SK-N-SH (cell line): ENCODE measurements at regions not wholly inside any gene's neighbourhood (a gene's known extent, or its start where the extent isn't known, plus 50 kb on each side); places are given as distances from the start of the nearest gene placed in this dataset.

Source experiments
- EZH2phosphoT487 ChIP-seq: fragments of 200-600 bp; sonication (generic); IDR thresholded peaks from 2 replicates; pipeline ENCODE4 v1.6.1; 2017; ENCODE audit warnings: low read depth, mixed run types, mild to moderate bottlenecking, antibody characterized with exemption, moderate library complexity, borderline replicate concordance
- FOSL2 ChIP-seq: IDR thresholded peaks from 2 replicates; pipeline ENCODE4 v1.4.0; 2012; ENCODE audit warnings: low read depth, mild to moderate bottlenecking, moderate library complexity, borderline replicate concordance
- FOXJ3 ChIP-seq: sonication (generic); formaldehyde crosslinking; IDR thresholded peaks from 2 replicates; pipeline ENCODE4 v1.5.1; 2020; ENCODE audit warnings: mild to moderate bottlenecking, missing genetic modification reagents
- MXI1 ChIP-seq: IDR thresholded peaks from 2 replicates; pipeline ENCODE4 v1.6.1; 2012; ENCODE audit warnings: mild to moderate bottlenecking, low read depth, low read length, improper control_type of control experiment
- RAD21 ChIP-seq: IDR thresholded peaks from 2 replicates; pipeline ENCODE4 v1.6.1; 2012; ENCODE audit warnings: mild to moderate bottlenecking, low read length
- RFX5 ChIP-seq: IDR thresholded peaks from 2 replicates; pipeline ENCODE4 v1.6.1; 2012; ENCODE audit warnings: mild to moderate bottlenecking, improper control_type of control experiment, low read length
- TEAD4 ChIP-seq: IDR thresholded peaks from 2 replicates; pipeline ENCODE4 v1.4.0; 2012; ENCODE audit warnings: mild to moderate bottlenecking, borderline replicate concordance; ENCODE audit not compliant: insufficient read depth
- TF ChIP-seq, protein P1 (sequence below): fragments of 200-600 bp; sonication (generic); IDR thresholded peaks from 2 replicates; pipeline ENCODE4 v1.6.1; 2017; ENCODE audit warnings: antibody characterized with exemption, mild to moderate bottlenecking, moderate library complexity
- TF ChIP-seq, protein P2 (sequence below): fragments of 150-350 bp; IDR thresholded peaks from 2 replicates; pipeline ENCODE4 v1.6.1; 2017; ENCODE audit warnings: antibody characterized with exemption, low read length, low read depth, borderline replicate concordance
- TF ChIP-seq, protein P3 (sequence below): IDR thresholded peaks from 2 replicates; pipeline ENCODE4 v1.4.0; 2012; ENCODE audit warnings: low read depth

DNA sequence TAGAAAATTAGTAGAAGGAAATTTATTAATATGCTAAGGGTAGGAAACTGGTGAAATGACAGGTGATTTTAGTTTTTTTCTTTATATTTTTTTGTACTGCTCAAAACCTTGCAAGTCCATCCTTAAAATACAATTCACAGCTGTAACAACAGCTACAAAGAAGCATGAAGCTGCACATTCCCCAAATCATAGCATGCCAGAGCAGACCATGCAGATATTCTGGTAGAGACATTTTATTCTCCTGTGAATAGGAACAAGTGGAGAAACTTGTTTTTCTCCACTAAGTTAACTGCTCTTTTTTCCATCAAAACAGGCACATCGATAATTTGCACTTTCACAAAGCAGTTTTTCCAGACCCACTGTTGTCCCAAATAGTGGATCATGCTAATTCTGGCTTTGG lies 1125.7 kb downstream of the BRINP3 start:
- TF ChIP-seq, protein P1, sequence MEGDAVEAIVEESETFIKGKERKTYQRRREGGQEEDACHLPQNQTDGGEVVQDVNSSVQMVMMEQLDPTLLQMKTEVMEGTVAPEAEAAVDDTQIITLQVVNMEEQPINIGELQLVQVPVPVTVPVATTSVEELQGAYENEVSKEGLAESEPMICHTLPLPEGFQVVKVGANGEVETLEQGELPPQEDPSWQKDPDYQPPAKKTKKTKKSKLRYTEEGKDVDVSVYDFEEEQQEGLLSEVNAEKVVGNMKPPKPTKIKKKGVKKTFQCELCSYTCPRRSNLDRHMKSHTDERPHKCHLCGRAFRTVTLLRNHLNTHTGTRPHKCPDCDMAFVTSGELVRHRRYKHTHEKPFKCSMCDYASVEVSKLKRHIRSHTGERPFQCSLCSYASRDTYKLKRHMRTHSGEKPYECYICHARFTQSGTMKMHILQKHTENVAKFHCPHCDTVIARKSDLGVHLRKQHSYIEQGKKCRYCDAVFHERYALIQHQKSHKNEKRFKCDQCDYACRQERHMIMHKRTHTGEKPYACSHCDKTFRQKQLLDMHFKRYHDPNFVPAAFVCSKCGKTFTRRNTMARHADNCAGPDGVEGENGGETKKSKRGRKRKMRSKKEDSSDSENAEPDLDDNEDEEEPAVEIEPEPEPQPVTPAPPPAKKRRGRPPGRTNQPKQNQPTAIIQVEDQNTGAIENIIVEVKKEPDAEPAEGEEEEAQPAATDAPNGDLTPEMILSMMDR, result no peak
- TF ChIP-seq MXI1 (no peak), FOSL2 (no peak), TEAD4 (no peak), EZH2phosphoT487 (no peak), RFX5 (no peak), FOXJ3 (CRISPR knock-in tag) (no peak), RAD21 (no peak)
- TF ChIP-seq, protein P2, sequence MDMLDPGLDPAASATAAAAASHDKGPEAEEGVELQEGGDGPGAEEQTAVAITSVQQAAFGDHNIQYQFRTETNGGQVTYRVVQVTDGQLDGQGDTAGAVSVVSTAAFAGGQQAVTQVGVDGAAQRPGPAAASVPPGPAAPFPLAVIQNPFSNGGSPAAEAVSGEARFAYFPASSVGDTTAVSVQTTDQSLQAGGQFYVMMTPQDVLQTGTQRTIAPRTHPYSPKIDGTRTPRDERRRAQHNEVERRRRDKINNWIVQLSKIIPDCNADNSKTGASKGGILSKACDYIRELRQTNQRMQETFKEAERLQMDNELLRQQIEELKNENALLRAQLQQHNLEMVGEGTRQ, result no peak
- TF ChIP-seq, protein P3, sequence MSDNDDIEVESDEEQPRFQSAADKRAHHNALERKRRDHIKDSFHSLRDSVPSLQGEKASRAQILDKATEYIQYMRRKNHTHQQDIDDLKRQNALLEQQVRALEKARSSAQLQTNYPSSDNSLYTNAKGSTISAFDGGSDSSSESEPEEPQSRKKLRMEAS, result no peak
